ENCODE measurements at regions not wholly inside any gene's neighbourhood (a gene's known extent, or its start where the extent isn't known, plus 50 kb on each side); places are given as distances from the start of the nearest gene placed in this dataset.

GRCh38 chr1:219523411-219523810 lies 89.5 kb downstream of the ZC3H11B start:
- DNase-seq (ENCODE audit: low read depth) = no peak

DNA sequence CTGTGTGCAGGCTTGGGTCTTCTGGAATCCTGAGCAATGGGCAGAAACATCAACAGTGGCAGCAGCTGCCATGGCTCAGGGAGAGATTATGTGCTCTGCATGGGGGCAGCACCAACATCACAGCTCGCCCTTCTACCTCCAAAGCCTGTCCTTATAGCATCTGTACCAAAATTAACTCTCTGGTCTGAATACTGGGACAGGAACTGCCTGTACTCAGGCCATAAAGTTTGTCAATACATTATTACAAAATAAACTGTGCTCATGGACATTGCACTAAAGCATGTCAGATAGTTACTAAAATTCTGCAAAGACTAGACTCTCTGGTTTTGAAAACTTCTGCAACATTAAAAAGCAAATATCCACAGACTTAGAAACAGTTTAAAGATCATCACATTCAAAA lies 91.6 kb downstream of the ZC3H11B start:
- DNase-seq (ENCODE audit: low read depth) = no peak

DNA sequence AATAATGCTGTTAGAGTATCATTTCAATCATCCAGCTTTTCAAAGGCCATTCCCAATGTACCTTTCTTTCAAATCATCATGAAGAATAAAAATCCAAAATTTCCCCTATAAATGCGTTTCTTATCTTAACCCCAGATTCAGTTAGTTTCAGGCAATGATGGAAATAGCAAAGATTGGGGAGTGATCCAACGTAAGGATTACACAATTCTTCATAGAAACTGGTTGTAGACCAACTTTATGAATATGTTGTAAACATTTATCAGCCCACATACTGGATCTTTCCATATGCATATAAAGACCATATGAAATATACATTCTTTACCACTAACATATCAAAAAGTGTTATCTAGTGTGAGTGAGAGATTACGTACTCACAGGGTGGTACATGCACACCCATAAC lies 92.7 kb downstream of the ZC3H11B start:
- DNase-seq (ENCODE audit: low read depth) = no peak

- DNase-seq (ENCODE audit: low read depth) = no peak
Observed at GRCh38 chr1:219518907-219519248, 94.0 kb downstream of the ZC3H11B start.

GRCh38 chr1:219518168-219518906 lies 94.6 kb downstream of the ZC3H11B start:
- peak; percentile 70 for DNase-seq (ENCODE audit: low read depth)

DNA sequence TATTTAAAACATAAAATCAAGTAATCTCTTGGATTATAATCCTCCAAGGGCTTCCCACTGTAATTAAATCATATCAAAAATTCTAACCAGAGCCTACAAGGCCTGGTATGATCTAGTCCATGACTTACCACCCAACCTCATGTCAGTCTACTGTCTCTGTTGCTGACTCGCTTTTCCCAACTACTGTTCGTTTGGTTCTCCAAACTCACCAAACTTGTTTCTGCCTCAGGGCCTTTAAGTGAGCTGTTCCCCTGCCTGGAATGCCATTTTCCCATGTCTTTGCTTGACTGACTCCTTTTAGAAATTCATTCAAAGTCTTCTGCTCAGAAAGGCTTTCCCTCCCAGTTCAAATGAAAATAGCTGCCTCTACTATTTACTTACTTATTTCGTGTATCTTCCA lies 95.9 kb downstream of the ZC3H11B start:
- no peak for DNase-seq (ENCODE audit: low read depth)

- no peak for DNase-seq (ENCODE audit: low read depth)
Observed at GRCh38 chr1:219514728-219515127, 98.2 kb downstream of the ZC3H11B start.

DNA sequence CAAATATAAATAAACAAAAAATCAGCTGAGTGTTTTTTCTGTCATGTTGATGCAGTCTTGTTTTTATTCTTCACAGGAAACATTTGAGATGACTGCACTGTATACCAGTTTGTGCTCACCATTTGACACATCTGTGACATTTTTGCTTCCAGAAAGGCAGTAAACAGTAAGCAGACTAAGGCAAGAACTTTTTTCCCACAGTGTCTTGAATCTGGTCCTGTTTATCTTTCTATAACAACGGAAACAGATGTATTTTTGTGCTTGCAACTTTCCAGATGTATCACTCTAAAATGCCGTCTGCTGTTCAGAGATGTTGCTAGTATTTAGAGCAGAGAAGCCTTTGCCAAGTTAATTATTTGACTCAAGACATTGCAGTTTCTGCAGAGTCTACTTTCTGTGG lies 105.5 kb downstream of the ZC3H11B start:
- no peak for DNase-seq (ENCODE audit: low read depth)

DNA sequence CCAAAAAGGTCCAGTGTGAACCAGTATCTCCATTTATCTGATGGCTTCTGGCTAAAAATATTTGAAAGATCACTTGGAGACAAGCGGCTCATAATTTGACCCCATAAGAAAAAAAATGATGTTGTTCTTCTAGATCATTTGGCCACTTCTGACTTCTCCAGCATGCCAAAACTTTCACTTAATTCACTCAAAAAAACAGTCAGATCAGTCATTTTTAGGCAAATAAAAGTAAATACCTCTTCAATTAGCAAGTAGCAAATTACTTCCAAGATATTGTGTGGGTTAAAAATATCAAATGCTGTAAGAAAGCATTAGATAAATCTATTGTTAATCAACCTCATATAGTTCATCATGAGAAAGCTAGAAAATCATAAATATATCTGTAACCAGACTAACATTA lies 106.0 kb downstream of the ZC3H11B start:
- DNase-seq (ENCODE audit: low read depth) = no peak

- DNase-seq (ENCODE audit: low read depth) = no peak
Observed at GRCh38 chr1:219506473-219506899, 106.4 kb downstream of the ZC3H11B start.

DNA sequence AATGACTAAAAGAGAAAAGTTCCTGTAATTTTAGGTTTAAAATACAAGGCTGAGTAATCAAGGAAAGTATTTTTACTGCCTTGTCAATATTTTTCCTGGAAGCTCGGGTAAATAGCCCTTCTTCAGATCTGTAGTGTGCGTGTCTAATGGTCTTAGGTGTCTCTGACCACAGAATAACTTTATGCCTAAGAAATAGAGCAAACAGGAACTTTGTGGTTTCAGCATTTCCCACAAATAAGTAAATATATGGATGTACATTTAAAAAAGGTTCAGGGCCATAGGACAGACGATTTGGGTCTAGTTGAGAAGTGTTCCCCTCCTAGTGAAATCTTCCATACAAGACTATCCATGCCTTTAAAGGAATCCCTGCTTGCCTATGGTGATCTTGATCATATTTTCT lies 107.0 kb downstream of the ZC3H11B start:
- no peak for DNase-seq (ENCODE audit: low read depth)

DNA sequence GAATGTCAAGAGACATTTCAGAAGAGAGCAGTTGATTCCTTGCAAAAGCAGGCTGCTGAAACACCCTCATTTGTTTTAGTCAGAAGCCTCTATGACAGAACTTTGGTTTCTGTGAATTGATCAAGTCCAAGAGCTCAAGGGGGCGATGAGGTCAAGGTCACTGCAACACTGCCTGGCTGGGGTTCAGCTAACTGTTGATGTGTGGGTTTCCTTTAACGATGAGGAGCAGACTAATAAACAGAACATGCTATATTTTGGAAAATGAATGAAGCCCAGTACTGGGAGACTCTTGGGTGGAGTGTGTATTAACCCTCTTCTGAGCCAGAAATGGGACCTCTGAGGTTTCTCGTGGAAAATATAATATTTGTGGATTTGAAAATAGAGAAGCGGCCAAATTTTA lies 109.3 kb downstream of the ZC3H11B start:
- no peak for DNase-seq (ENCODE audit: low read depth)

- DNase-seq (ENCODE audit: low read depth) = no peak
Observed at GRCh38 chr1:219500327-219500897, 112.5 kb downstream of the ZC3H11B start.

- no peak for DNase-seq (ENCODE audit: low read depth)
Observed at GRCh38 chr1:219498666-219499065, 114.2 kb downstream of the ZC3H11B start.

DNA sequence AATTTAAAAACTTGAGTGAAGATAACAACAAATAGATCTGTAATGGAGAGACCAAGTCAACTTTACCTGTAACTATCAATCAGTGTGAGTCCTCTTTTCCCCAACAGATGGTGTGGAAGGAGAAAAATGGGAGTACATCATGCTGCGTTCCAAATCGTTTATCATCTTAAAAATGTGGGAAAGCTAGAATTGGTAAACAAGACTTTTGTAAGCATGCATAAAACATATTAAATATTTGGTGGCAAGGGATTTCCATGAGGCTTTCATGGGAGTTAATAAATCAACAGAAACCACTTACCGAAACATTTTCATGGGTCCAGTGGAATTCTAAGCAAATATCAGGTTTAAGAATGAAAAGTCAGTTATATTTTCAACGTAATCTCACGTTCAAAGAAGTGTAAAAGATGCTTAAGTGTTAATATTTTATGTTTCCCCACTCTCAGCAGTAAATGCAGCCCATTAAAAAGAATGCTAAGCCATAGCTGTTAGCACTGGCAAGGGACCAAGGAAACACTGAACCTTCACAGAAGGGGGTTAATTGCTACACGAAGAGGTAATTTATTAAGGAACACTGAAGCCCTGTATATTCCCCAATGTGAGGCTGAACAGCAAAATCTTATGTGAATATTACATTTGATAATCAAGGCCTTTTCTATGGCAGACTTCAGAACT lies 117.0 kb downstream of the ZC3H11B start:
- DNase-seq (ENCODE audit: low read depth) = no peak

- DNase-seq (ENCODE audit: low read depth) = no peak
Observed at GRCh38 chr1:219492717-219493116, 120.2 kb downstream of the ZC3H11B start.

DNA sequence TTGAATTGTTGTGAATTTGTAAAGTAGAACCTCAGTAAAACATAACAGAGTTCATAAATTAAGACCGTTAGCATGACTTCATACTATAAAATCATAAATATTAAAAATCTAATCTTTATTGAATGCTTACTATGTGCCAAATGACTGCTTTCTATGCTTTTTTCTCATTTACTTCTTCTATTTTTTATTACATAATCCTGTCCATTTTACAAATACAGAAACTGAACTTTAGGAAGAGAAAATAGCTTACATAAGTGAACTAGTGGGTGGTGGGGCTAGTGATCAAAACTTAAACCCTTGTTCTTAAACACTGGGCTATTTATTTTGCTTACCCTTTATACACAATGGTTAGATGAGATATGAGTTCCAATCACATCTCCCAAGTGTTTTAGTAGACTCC lies 122.3 kb downstream of the ZC3H11B start:
- DNase-seq (ENCODE audit: low read depth) = no peak

DNA sequence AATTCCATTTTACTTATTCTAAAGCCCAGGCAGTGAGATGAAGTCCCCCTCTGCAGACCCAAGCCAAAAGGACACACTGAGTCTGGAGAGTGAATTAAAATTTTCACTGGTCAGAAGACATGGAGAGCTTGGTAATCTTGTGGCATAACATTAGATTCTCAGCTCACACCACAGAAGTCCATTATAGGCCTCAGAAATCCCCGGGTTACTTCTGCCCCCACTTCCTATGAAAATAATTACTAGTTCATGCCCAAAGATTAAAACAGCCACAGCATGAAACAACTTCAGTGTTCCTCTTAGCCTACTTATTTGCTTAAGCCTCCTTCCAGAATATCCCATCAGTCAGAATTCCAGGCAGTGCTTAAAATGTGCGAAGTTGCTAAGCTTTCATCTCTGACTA lies 123.3 kb downstream of the ZC3H11B start:
- no peak for DNase-seq (ENCODE audit: low read depth)

DNA sequence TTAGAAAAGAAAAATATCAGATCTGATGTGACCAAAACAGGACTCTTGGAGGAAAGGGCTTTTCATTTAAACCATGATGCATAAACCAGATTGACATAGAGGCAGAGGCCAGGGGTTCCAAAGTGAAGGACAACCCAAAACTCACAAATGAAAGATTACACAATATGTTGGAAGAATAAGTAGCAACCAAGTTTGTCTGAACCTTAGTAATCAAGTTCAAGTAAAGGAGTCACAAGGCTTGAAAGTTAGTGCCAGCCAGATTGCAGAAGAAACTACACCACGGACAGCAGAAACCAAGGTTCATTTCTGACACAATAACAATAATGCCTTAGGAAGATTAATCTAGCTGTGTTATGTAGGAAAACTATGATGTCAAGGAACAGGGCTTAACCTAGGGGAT lies 124.6 kb downstream of the ZC3H11B start:
- no peak for DNase-seq (ENCODE audit: low read depth)

DNA sequence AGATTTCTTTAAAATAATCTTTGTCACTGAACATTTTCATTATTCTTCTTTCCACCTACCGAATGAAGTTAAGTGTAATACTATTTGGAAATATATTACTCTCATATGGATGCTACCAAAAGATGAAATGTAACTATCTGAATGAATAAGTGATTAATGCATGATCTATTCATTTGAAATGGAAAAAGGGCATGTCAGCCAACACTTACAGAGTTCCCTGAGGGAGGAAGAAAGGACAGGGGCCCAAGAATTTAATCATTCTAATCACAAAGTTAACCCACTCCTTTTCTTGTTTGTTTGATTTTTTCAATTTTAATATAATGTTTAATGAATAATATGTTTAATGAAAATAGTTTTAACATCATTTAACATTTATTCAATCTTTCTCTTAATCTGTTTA lies 129.4 kb downstream of the ZC3H11B start:
- DNase-seq (ENCODE audit: low read depth) = no peak

DNA sequence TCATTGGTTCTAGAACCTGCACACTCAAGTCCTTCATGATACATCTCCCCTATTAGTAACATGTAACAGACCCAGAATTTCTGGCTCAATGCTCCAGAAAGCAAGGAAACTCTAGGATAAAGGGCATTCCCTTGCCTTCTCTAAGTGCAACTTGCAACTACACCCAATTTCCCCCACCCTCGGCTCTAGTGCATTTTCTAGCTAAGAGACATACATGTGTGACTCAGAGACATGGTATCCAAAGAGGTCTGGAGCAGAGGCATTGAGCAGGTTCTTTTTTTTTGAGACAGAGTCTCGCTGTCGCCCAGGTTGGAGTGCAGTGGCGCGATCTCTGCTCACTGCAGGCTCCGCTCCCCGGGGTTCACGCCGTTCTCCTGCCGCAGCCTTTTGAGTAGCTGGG lies 132.9 kb downstream of the ZC3H11B start:
- DNase-seq (ENCODE audit: low read depth) = no peak

- no peak for DNase-seq (ENCODE audit: low read depth)
Observed at GRCh38 chr1:219478811-219479210, 134.1 kb downstream of the ZC3H11B start.

DNA sequence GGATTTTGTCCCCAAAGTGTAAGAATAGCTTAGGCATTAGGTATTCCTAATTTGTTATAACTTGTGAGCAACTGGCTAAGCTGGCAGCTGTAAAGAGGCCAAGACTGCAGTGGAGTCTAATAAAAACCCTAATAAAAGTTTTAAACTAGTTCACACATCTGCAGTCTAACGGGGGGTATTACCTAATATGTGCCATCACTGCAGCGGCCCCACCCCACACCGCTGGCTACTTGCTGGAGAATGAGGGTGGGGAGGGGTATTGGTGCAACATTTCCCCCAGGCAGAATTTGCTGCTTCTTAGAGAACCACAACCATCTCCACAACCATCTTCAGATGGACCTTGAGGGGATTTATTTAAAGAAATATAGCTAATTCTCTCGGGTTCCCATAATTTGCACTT lies 135.0 kb downstream of the ZC3H11B start:
- DNase-seq (ENCODE audit: low read depth) = no peak
